HUDEP-2 (cell line): ENCODE measurements at regions not wholly inside any gene's neighbourhood (a gene's known extent, or its start where the extent isn't known, plus 50 kb on each side); places are given as distances from the start of the nearest gene placed in this dataset.

Experiments used
- DNase-seq, 76 experiments: peaks; one replicate each; lab custom pipeline; 2025; ENCODE audit not compliant: unreplicated experiment in 76 of 76; lab: John Stamatoyannopoulos, UW

DNA sequence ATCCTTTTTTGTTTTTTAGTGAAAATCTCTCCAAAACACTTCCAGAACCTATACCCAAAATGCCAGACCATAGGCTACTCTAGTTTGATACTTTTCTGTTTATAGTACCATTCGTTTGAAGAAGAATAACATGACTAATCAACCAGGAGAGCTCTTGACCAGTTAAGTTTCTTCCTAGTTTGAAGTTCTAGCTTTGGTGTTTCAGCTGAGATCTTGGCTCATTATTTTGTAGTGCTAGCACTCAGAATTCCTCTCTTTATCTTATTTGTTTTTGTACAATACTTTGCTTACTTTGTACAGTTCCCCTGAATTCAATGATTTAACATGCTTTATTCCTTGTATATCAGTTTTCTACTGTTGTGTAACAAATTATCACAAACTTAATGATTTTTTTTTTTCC, 911.6 kb downstream of the EFNA5 start:
- DNase-seq, result no peak

- DNase-seq, result no peak
These were observed 913.1 kb downstream of the EFNA5 start for GRCh38 chr5:106757672-106758071.

DNA sequence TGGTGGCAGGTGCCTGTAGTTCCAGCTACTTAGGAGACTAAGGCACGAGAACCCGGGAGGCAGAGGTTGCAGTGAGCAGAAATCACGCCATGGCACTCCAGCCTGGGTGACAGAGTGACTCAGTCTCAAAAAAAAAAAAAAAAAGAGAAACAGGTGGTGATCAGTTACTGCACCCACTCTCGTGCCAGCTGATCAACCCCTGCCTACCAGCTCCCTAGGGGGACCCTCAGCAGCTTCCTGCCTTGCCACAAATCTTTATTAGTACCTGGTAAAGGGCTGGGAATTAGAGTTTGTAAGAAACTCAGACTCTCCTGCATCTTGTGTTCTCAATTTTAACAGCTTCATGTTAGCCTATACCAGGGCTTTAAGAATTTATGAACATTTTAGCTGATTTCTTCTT, 914.9 kb downstream of the EFNA5 start:
- DNase-seq, result no peak

- no peak for DNase-seq
These were observed 915.7 kb downstream of the EFNA5 start for GRCh38 chr5:106755066-106755465.

DNA sequence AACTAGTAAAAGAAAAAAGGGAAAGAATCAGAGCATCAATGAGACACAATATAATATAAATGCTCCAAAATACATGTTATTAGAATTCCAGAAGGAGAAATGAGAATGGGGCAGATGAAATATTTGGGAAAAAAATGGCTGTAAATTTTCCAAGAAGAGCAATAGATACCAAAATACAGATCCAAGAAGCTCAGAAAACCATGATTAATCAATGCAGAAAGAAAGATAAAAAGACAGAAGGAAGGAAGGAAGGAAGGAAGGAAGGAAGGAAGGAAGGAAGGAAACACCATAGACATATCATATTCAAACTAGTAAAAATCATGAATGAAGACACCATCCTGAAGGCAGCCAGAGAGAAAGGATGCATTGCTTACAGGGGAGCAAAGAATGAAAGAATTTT, 920.9 kb downstream of the EFNA5 start:
- no peak for DNase-seq

DNA sequence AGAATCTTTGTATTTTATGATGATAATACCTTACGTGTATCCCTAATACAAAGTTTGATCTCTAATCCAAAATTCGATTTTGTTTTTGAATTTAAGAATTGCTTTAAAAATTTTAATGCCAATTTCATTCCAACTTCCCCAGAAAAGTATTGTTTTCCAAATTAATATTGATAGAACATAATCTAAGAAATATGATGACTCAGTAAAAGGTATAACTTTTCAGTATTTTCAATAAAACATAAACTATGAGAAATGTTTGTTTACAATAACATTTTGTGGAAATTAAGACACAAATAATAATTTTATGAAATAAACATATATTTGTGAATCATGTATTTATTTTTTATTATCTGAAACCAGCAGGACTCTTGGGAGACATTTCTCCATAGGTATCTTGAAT, 931.6 kb downstream of the EFNA5 start:
- DNase-seq, result no peak

- DNase-seq, result no peak
These were observed 933.6 kb downstream of the EFNA5 start for GRCh38 chr5:106737111-106737510.

GRCh38 chr5:106732624-106733023, 938.1 kb downstream of the EFNA5 start:
- no peak for DNase-seq

DNA sequence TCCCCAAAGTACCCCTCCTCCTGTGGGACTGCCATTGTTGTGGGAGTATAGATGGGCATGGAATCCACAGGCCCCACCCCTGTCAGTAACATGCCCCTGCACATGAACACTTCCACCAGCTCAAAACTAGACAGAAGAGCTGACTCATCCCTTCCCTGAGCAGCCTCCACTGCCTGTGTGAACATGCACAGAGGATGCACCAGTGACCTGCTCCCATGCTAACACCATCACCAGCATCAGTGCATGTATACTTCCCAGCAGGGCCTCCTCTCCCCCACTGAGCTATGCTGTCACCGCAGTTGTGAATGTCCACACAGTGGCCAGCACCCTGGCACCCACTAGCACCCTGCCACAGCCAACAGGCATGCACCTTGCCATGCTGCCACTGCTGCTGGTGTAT, 939.8 kb downstream of the EFNA5 start:
- no peak for DNase-seq

DNA sequence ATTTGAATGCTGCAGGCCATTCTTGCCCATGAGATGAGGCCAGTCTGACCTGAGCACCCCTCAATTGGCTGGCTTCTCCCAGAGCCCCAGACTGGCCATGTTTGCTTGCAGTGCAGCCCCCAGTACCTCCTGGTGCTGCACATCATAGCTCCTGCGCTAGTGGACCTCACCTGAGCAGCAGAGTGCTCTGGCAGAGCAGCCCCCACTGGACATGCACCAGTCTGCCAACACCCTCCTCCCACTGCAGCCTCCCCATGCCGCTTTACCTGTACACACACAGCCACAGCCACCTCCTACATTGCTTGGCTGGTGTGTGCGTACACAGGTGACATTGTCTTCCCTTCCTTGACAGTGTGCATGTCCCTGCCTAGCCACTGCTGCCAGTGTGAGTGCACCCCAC, 940.2 kb downstream of the EFNA5 start:
- no peak for DNase-seq

GRCh38 chr5:106728208-106728607, 942.5 kb downstream of the EFNA5 start:
- no peak for DNase-seq

- no peak for DNase-seq
These were observed 943.7 kb downstream of the EFNA5 start for GRCh38 chr5:106727071-106727470.

GRCh38 chr5:106720367-106720766, 950.4 kb downstream of the EFNA5 start:
- no peak for DNase-seq

- DNase-seq, result no peak
These were observed 970.9 kb downstream of the EFNA5 start for GRCh38 chr5:106699796-106700195.

DNA sequence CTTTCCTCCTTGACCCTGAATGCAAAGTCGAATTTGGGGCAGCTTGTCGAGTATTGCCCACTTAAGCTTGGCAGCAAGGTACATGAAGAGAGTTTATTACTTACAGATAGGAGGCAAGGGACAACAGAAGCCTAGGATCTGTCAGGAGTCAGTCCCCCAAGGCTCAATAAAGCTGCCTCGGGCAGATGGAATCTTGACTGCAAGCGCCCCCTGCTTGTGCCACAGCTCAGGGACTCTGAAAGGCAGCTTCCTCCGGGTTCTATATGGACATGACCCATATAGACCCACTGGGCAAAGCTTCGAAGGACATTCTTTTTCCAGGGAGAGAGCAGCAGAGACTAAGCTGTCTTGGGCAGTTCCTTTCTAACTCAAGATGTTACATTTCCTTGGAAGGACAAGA, 971.5 kb downstream of the EFNA5 start:
- no peak for DNase-seq

DNA sequence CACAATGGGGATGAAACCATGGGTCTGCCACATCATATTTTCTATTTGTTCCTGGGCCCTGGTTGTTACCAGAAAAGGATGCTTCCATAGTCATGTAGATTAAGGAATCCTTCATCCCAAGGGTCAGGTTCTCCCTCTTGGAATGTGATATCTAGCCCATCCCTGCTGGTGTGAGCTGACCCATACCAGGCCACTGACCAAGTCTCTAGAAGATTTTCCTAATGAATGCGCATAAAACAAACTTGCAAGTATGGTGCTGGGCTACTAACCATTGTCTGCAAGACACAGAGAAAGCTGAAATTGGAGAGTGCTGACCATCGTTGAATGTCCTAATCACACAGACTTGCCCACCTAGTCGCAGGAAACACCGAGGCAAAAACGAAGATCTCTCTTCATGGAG, 972.6 kb downstream of the EFNA5 start:
- no peak for DNase-seq

GRCh38 chr5:106691701-106692100, 979.0 kb downstream of the EFNA5 start:
- DNase-seq, result no peak

DNA sequence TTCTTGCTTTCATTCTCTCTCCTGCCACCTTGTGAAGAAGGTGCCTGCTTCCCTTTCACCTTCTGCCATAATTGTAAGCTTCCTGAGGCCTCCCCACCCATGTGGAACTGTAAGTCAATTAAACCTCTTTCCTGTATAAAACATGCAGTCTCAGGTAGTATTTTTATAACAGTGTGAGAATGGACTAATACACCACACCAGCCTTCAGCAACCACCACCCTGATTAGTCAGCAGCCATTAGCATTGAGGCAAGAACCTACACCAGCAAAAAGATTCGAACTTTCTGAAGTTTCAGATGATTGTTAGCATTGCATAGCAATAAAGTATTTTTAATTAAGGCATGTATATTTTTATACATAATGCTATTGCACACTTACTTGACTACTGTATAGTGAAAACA, 980.2 kb downstream of the EFNA5 start:
- DNase-seq, result no peak

DNA sequence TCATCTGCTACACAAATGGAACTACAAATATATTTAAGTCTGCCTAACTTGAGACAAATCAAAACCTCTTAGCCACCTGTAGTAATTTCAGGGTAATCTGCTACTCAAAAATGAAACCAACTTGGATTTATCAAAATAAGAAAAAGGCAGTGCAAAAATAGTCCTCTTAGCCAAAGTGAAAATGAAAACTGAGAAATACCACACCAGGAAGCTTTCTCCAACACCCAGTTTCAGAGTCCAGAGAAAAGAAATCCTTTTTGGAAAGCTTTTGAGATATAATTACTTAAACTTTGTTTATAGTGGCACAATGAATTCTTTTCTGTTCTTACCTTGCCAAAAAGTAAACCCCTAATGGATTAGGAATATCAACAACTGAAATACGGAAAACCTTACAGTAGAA, 990.4 kb downstream of the EFNA5 start:
- no peak for DNase-seq

DNA sequence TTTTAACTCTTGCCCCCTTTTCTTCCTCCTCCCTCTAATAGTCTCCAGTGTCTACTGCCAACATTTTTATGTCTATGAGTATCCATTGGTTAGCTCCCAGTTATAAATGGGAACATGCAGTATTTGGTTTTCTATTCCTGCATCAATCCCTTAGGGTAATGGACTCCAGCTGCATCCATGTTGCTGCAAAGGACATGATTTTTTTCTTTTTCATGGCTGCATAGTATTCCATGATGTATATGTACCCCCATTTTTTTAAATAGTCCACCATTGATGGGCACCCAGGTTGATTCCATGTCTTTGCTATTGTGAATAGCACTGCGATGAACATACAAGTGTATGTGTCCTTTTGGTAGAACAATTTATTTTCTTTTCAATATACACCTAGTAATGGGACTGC, 993.7 kb downstream of the EFNA5 start:
- DNase-seq, result no peak

GRCh38 chr5:106675687-106676086, 995.0 kb downstream of the EFNA5 start:
- no peak for DNase-seq

DNA sequence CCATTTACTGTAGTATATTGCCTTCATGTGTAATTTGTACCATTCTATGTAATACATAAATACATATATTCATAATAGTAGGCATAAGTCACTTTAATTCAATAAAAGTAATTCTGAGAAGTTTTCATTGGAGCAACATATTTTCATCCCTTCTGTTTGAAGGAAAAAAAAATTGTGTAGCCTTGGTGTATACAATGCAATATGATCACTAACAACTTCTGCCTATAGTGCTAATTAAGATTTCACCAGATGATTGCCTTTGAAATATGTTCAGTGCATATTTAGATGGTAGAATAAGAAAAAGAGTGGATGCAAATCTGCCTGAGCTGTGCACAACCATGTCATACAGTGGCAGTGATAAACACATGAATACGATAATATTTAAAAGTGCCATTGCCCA, 996.8 kb downstream of the EFNA5 start:
- no peak for DNase-seq

DNA sequence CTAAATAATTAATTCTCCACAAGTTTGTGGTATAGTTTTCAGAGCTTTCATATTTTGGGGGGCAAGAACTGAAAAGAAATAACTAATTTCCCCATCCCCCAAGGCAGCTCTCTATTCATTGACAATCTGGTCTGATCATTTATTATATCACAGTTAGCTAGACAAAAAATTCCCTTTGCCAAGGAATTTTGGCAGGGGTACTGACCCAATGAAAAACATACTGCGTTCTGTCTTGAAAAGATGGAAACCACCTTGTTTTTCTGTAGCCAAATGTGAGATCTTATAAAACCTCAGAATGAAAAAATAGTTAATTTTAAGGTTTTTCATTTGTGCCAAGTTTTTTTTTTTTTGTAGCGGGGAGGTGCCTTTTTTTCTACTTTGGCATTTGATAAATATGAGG, 1008.9 kb downstream of the EFNA5 start:
- DNase-seq, result no peak

GRCh38 chr5:106660681-106661080, 1010.1 kb downstream of the EFNA5 start:
- no peak for DNase-seq
